Calu3 (cell line): ENCODE measurements at regions not wholly inside any gene's neighbourhood (a gene's known extent, or its start where the extent isn't known, plus 50 kb on each side); places are given as distances from the start of the nearest gene placed in this dataset.

Experiments used
- BruUV-seq: library from RNA; stranded (reverse); fragments of 400-500 nt; replicated peaks from 2 replicates; lab custom pipeline; 2021; lab: Mats Ljungman, UMichigan
- CTCF ChIA-PET: fragments of 300-600 bp; sonication (Branson Sonifier 250); formaldehyde crosslinking; loops from one replicate; lab custom pipeline; 2022; ENCODE audit warnings: antibody characterized with exemption; lab: Charles Lee
- DNase-seq: peaks from one replicate; pipeline ENCODE4 v3.0.0; 2022
- H3K27ac Mint-ChIP-seq: one replicate; pipeline ENCODE4 v1.8.0; 2022; ENCODE audit warnings: mixed read lengths; ENCODE audit not compliant: unreplicated experiment
- H3K27me3 Mint-ChIP-seq: one replicate; pipeline ENCODE4 v1.8.0; 2022; ENCODE audit warnings: mixed read lengths; ENCODE audit not compliant: unreplicated experiment
- H3K36me3 Mint-ChIP-seq: one replicate; pipeline ENCODE4 v1.8.0; 2022; ENCODE audit warnings: mild to moderate bottlenecking, moderate library complexity, mixed read lengths; ENCODE audit not compliant: insufficient read depth, unreplicated experiment
- H3K4me1 Mint-ChIP-seq: one replicate; pipeline ENCODE4 v1.8.0; 2022; ENCODE audit warnings: mild to moderate bottlenecking, low read depth, mixed read lengths; ENCODE audit not compliant: unreplicated experiment
- H3K4me3 Mint-ChIP-seq: one replicate; pipeline ENCODE4 v1.8.0; 2022; ENCODE audit warnings: mild to moderate bottlenecking, low read depth, moderate library complexity, mixed read lengths; ENCODE audit not compliant: unreplicated experiment
- H3K9me3 Mint-ChIP-seq: one replicate; pipeline ENCODE4 v1.8.0; 2022; ENCODE audit warnings: low read depth, mixed read lengths; ENCODE audit not compliant: unreplicated experiment
- CTCF ChIP-seq: fragments of 200-600 bp; IDR thresholded peaks from one replicate; pipeline ENCODE4 v1.8.0; 2022; ENCODE audit warnings: antibody characterized with exemption; ENCODE audit not compliant: unreplicated experiment
- intact Hi-C: fragments of 100-400 bp; cut with micrococcal nuclease; formaldehyde crosslinking; loops from one replicate; pipeline ENCODE4 v1.10.0; 2022; ENCODE audit not compliant: unreplicated experiment

GRCh38 chr5:87572611-87573010 is 159.9 kb upstream of the CCNH start:
- intact Hi-C loops, result no loop called here
- H3K9me3 Mint-ChIP-seq, result no peaks in the 10 kb centered on the region
- no peaks in the 10 kb centered on the region for H3K36me3 Mint-ChIP-seq
- H3K27ac Mint-ChIP-seq, result no peak overlapping the region
- CTCF ChIA-PET, result no interaction called here
- BruUV-seq, result no TSS peak
- DNase-seq, result no peak
- no peak overlapping the region for H3K4me3 Mint-ChIP-seq
- peaks cover 7% of the 10 kb centered on the region for H3K4me1 Mint-ChIP-seq
- no peak for TF ChIP-seq CTCF
- H3K27me3 Mint-ChIP-seq, result no peaks in the 10 kb centered on the region

GRCh38 chr5:87572090-87572489 is 159.4 kb upstream of the CCNH start:
- H3K27me3 Mint-ChIP-seq, result no peaks in the 10 kb centered on the region
- no peak overlapping the region for H3K4me3 Mint-ChIP-seq
- no peak for TF ChIP-seq CTCF
- peaks cover 7% of the 10 kb centered on the region for H3K4me1 Mint-ChIP-seq
- H3K9me3 Mint-ChIP-seq, result no peaks in the 10 kb centered on the region
- DNase-seq, result no peak
- H3K27ac Mint-ChIP-seq, result no peak overlapping the region
- CTCF ChIA-PET, result no interaction called here
- BruUV-seq, result no TSS peak
- no peaks in the 10 kb centered on the region for H3K36me3 Mint-ChIP-seq
- intact Hi-C loops, result no loop called here

- H3K36me3 Mint-ChIP-seq, result no peaks in the 10 kb centered on the region
- H3K9me3 Mint-ChIP-seq, result no peaks in the 10 kb centered on the region
- H3K27me3 Mint-ChIP-seq, result no peaks in the 10 kb centered on the region
- CTCF ChIA-PET, result interaction anchor here (0.7 kb wide), 1 partner anchor 140 kb away, joined by 3 read pairs; no protein-coding TSS in a partner anchor
- H3K4me1 Mint-ChIP-seq, result peaks cover 7% of the 10 kb centered on the region
- no peak for DNase-seq
- intact Hi-C loops, result no loop called here
- no peak overlapping the region for H3K27ac Mint-ChIP-seq
- H3K4me3 Mint-ChIP-seq, result no peak overlapping the region
- no peak for TF ChIP-seq CTCF
- no TSS peak for BruUV-seq
Measured at GRCh38 chr5:87570366-87570765, 157.6 kb upstream of the CCNH start.

- CTCF ChIA-PET, result no interaction called here
- no peak overlapping the region for H3K27ac Mint-ChIP-seq
Measured at GRCh38 chr5:87562068-87562467, 149.3 kb upstream of the CCNH start.

More at GRCh38 chr5:87562068-87562467, 149.3 kb upstream of the CCNH start:
- no peak for DNase-seq
- Mint-ChIP-seq H3K36me3 (no peaks in the 10 kb centered on the region), H3K4me3 (no peak overlapping the region), H3K4me1 (peaks cover 9% of the 10 kb centered on the region), H3K27me3 (no peaks in the 10 kb centered on the region), H3K9me3 (peaks cover 4% of the 10 kb centered on the region)
- intact Hi-C loops, result no loop called here
- BruUV-seq, result no TSS peak
- no peak for TF ChIP-seq CTCF
